Stimulated activated naive CD8-positive, alpha-beta T cell treated with anti-CD3 and anti-CD28 coated beads, Interleukin-15, Interleukin-2, amounts not matched to agents 100 U/mL and 50 U/mL, for 24 hours (primary cell): ENCODE measurements at regions not wholly inside any gene's neighbourhood (a gene's known extent, or its start where the extent isn't known, plus 50 kb on each side); places are given as distances from the start of the nearest gene placed in this dataset.
"Not testable (repeated sequence)": the region's sequence is repeated elsewhere in the genome, so short reads cannot be mapped to it uniquely, and the experiment has no call there.

Experiments
- ATAC-seq: fragments of 150-1000 bp; cut with Tn5 transposase; one replicate; pipeline ENCODE4 v1.10.0; 2021
- DNase-seq: peaks from one replicate; pipeline ENCODE4 v3.0.0; 2021

GRCh38 chr9:79021084-79021483 is 550.7 kb upstream of the TLE4 start:
- no peak for DNase-seq
- ATAC-seq: no peak

- DNase-seq (no peak), ATAC-seq (no peak)
These were observed 548.6 kb upstream of the TLE4 start for GRCh38 chr9:79023134-79023580.

GRCh38 chr9:79026316-79026715 is 545.4 kb upstream of the TLE4 start:
- no peak for ATAC-seq
- DNase-seq: no peak

GRCh38 chr9:79028101-79028500 is 543.7 kb upstream of the TLE4 start:
- ATAC-seq (no peak), DNase-seq (no peak)

GRCh38 chr9:79034583-79034982 is 537.2 kb upstream of the TLE4 start:
- ATAC-seq (no peak), DNase-seq (no peak)

GRCh38 chr9:79037338-79037737 is 534.4 kb upstream of the TLE4 start:
- ATAC-seq: no peak
- no peak for DNase-seq

GRCh38 chr9:79040671-79041070 is 531.1 kb upstream of the TLE4 start:
- DNase-seq: no peak
- no peak for ATAC-seq

GRCh38 chr9:79041266-79041665 is 530.5 kb upstream of the TLE4 start:
- ATAC-seq (no peak), DNase-seq (no peak)

GRCh38 chr9:79043916-79044315 is 527.8 kb upstream of the TLE4 start:
- no peak for ATAC-seq
- no peak for DNase-seq

- DNase-seq: no peak
These were observed 525.4 kb upstream of the TLE4 start for GRCh38 chr9:79046401-79046800.

GRCh38 chr9:79049371-79049770 is 522.4 kb upstream of the TLE4 start:
- DNase-seq: no peak
- ATAC-seq: no peak

More at GRCh38 chr9:79046401-79046800, 525.4 kb upstream of the TLE4 start:
- no peak for ATAC-seq

- DNase-seq (no peak), ATAC-seq (no peak)
These were observed 518.2 kb upstream of the TLE4 start for GRCh38 chr9:79053598-79053997.

GRCh38 chr9:79054500-79054899 is 517.3 kb upstream of the TLE4 start:
- ATAC-seq: no peak

GRCh38 chr9:79056041-79056440 is 515.7 kb upstream of the TLE4 start:
- no peak for DNase-seq
- ATAC-seq: no peak

More at GRCh38 chr9:79054500-79054899, 517.3 kb upstream of the TLE4 start:
- DNase-seq: no peak

GRCh38 chr9:79057576-79057975 is 514.2 kb upstream of the TLE4 start:
- ATAC-seq (no peak), DNase-seq (no peak)

- no peak for DNase-seq
- ATAC-seq: no peak
These were observed 511.0 kb upstream of the TLE4 start for GRCh38 chr9:79060766-79061165.

GRCh38 chr9:79061752-79062616 is 509.8 kb upstream of the TLE4 start:
- no peak for ATAC-seq
- no peak for DNase-seq

GRCh38 chr9:79073201-79073600 is 498.6 kb upstream of the TLE4 start:
- no peak for ATAC-seq
- DNase-seq: no peak

GRCh38 chr9:79080536-79080935 is 491.2 kb upstream of the TLE4 start:
- DNase-seq: no peak
- no peak for ATAC-seq

GRCh38 chr9:79083621-79084020 is 488.1 kb upstream of the TLE4 start:
- no peak for DNase-seq
- ATAC-seq: no peak

- ATAC-seq (no peak), DNase-seq (no peak)
These were observed 484.6 kb upstream of the TLE4 start for GRCh38 chr9:79087133-79087532.

- DNase-seq (no peak), ATAC-seq (no peak)
These were observed 482.7 kb upstream of the TLE4 start for GRCh38 chr9:79089054-79089560.

- not testable (repeated sequence) for ATAC-seq, DNase-seq
These were observed 481.9 kb upstream of the TLE4 start for GRCh38 chr9:79089851-79090250.

- DNase-seq, ATAC-seq: not testable (repeated sequence)
These were observed 468.5 kb upstream of the TLE4 start for GRCh38 chr9:79103257-79103656.
